Stomach (tissue), 8 donors: ENCODE measurements at regions not wholly inside any gene's neighbourhood (a gene's known extent, or its start where the extent isn't known, plus 50 kb on each side); places are given as distances from the start of the nearest gene placed in this dataset.

ENCODE experiments used
- DNase-seq, 2 donors: peaks; one replicate each; pipeline versions ENCODE4 v3.0.0 to v3.0.0-alpha.2; 2013 to 2019
- H3K27ac ChIP-seq, 5 donors: fragments of 200-600 bp in 4 of 5; sonication (generic) in 4 of 5; one replicate each; pipeline ENCODE4 v1.5.1; 2013 to 2019; ENCODE audit warnings: mild to moderate bottlenecking in 1 of 5, moderate library complexity in 1 of 5
- H3K27me3 ChIP-seq, 3 donors: fragments of 200-600 bp; sonication (generic); one replicate each; pipeline ENCODE4 v1.5.1; 2017 to 2019; ENCODE audit warnings: mixed run types in 1 of 3
- H3K36me3 ChIP-seq, 4 donors: fragments of 200-600 bp; sonication (generic); 1 replicate in 3 of 4; 2 replicates in 1 of 4; pipeline ENCODE4 v1.5.1; 2016 to 2019
- H3K4me1 ChIP-seq, 4 donors: fragments of 200-600 bp; sonication (generic); one replicate each; pipeline ENCODE4 v1.5.1; 2016 to 2019
- H3K4me3 ChIP-seq, 4 donors: fragments of 200-600 bp; sonication (generic) in 3 of 4; one replicate each; pipeline ENCODE4 v1.5.1; 2016 to 2019; ENCODE audit warnings: mild to moderate bottlenecking in 1 of 4
- H3K9me3 ChIP-seq, 4 donors: fragments of 200-600 bp; sonication (generic); one replicate each; pipeline ENCODE4 v1.5.1; 2016 to 2019
- EP300 ChIP-seq: sonication (generic); formaldehyde crosslinking; IDR thresholded peaks from one replicate; pipeline ENCODE4 v1.6.1; 2017; ENCODE audit warnings: antibody characterized with exemption
- POLR2A ChIP-seq, 4 donors: fragments of 450-650 bp; IDR thresholded peaks; one replicate each; pipeline ENCODE4 v1.6.1; 2016; ENCODE audit warnings: antibody characterized with exemption in 4 of 4, control low read depth in 2 of 4, mild to moderate bottlenecking in 1 of 4, moderate library complexity in 1 of 4
- POLR2AphosphoS5 ChIP-seq, 3 donors: sonication (generic); formaldehyde crosslinking; IDR thresholded peaks; one replicate each; pipeline ENCODE4 v1.6.1; 2016; ENCODE audit warnings: antibody characterized with exemption in 3 of 3
- WGBS, 5 donors: extraction: QIAGEN DNeasy Blood & Tissue Kit in 3 of 5; methylation state at CpG; one replicate each; pipeline versions ENCODE4 v1.1.5 to v1.1.7; 2013 to 2018; 5-methylcytosine and 5-hydroxymethylcytosine counted together
- intact Hi-C: fragments of 100-400 bp; cut with DNase I; formaldehyde crosslinking; loops from one replicate; pipeline ENCODE4 v1.15.1; 2023; ENCODE audit warnings: low total_unique reads
- TF ChIP-seq, protein P1 (sequence below), 7 experiments: fragments of 450-650 bp in 4 of 7; fragments of 200-600 bp in 3 of 7; sonication (generic) in 3 of 7; IDR thresholded peaks; one replicate each; pipeline ENCODE4 v1.5.1; 2016 to 2019; ENCODE audit warnings: antibody characterized with exemption in 7 of 7, control low read depth in 2 of 7, mild to moderate bottlenecking in 1 of 7
- donor health status: healthy with polysubstance abuse.
- donor health status: Bipolar disorder and iron deficiency.
- donor health status: healthy.

DNA sequence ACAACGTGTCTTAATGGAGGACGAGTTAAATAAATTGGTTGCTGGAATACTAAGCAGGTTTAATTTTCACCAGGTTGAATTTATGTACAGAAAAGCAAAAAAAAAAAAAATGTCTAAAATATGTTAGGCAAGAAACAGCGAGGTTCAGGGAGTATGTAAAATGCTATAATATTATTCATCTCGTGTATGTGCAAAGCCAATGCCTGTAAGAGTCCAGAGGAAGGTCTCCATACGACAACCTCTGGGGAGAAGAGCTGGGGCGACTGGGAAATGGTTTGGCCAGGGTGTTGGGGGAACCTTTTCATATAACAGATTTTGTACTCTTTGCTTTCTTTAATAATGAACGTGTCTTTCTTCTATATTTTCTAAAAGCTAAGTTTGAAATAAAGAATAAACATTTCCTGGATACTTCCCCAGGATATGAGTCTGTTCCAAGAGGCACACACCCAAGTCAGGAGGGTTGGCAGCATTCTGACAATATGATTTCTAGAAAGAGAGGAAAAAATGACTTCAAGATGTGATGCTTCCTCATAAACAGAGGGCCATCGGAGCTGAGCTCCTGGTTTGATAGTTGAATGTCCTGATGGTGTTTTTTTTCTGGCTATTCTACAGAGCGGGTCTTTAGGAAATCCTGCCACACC, 208.6 kb upstream of the MGMT start:
- TF ChIP-seq, protein P1, sequence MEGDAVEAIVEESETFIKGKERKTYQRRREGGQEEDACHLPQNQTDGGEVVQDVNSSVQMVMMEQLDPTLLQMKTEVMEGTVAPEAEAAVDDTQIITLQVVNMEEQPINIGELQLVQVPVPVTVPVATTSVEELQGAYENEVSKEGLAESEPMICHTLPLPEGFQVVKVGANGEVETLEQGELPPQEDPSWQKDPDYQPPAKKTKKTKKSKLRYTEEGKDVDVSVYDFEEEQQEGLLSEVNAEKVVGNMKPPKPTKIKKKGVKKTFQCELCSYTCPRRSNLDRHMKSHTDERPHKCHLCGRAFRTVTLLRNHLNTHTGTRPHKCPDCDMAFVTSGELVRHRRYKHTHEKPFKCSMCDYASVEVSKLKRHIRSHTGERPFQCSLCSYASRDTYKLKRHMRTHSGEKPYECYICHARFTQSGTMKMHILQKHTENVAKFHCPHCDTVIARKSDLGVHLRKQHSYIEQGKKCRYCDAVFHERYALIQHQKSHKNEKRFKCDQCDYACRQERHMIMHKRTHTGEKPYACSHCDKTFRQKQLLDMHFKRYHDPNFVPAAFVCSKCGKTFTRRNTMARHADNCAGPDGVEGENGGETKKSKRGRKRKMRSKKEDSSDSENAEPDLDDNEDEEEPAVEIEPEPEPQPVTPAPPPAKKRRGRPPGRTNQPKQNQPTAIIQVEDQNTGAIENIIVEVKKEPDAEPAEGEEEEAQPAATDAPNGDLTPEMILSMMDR (IDR thresholded peaks at IDR 0.05) = no peak
- no peak for TF ChIP-seq POLR2A (IDR thresholded peaks at IDR 0.05)
- no peak for TF ChIP-seq POLR2AphosphoS5 (IDR thresholded peaks at IDR 0.05)
- no peak for TF ChIP-seq EP300
- DNase-seq = peak in 1 of 2 donors; percentile 42
- Histone ChIP-seq H3K27me3 (no peaks in the 10 kb centered on the region), H3K9me3 (no peaks in the 10 kb centered on the region), H3K27ac (peak overlapping the region in 4 of 5 donors; percentile 12 to 69 (median 48)), H3K4me3 (no peak overlapping the region), H3K36me3 (no peaks in the 10 kb centered on the region), H3K4me1 (no peaks in the 10 kb centered on the region)
- WGBS, 5 donors = 56 to 71% (median 64%) methylated on average over 9 of the region's 9 CpGs
- intact Hi-C loops = no loop called here

GRCh38 chr10:129259128-129259815, 207.8 kb upstream of the MGMT start:
- no peaks in the 10 kb centered on the region for H3K36me3 ChIP-seq
- H3K4me3 ChIP-seq = no peak overlapping the region
- no peaks in the 10 kb centered on the region for H3K4me1 ChIP-seq
- peaks cover 0 to 6% (median 0%) of the 10 kb centered on the region in 3 donors for H3K27me3 ChIP-seq
- no peaks in the 10 kb centered on the region for H3K9me3 ChIP-seq
- DNase-seq = no peak
- TF ChIP-seq, protein P1 (IDR thresholded peaks at IDR 0.05) = no peak
- TF ChIP-seq POLR2AphosphoS5 (IDR thresholded peaks at IDR 0.05) = no peak
- no peak for TF ChIP-seq POLR2A (IDR thresholded peaks at IDR 0.05)
- no peak for TF ChIP-seq EP300
- H3K27ac ChIP-seq = peak overlapping the region in 4 of 5 donors; percentile 12 to 69 (median 48)
- 71 to 82% (median 75%) methylated on average over 9 of the region's 9 CpGs for whole genome bisulfite sequencing, 5 donors
- intact Hi-C loops = no loop called here

DNA sequence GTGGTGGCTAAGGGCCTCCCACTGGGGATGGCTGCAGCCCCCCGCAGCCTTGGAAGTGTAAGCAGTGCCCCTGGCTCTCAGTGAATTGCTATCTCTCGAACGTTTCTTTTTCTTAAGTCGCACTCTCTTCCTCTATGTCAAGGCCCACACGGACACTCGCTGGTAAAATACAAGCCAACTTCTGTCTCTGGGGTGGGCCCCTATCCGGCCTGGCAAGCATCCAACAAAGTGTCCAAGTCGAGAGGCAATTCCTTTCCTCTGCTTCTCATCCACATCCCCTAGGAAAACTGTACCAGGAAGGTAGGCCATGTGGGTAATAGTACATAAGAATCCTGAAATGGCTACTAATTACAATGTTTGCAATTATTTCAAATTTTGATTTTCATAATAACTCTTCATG, 194.9 kb upstream of the MGMT start:
- WGBS, 5 donors = 60 to 64% (median 62%) methylated on average over 8 of the region's 8 CpGs
- DNase-seq = peak in 1 of 2 donors; percentile 52
- H3K36me3 ChIP-seq = no peaks in the 10 kb centered on the region
- H3K27me3 ChIP-seq = no peaks in the 10 kb centered on the region
- H3K9me3 ChIP-seq = no peaks in the 10 kb centered on the region
- H3K27ac ChIP-seq = no peak overlapping the region
- no peak overlapping the region for H3K4me3 ChIP-seq
- no peak for TF ChIP-seq EP300
- TF ChIP-seq POLR2A (IDR thresholded peaks at IDR 0.05) = no peak
- TF ChIP-seq POLR2AphosphoS5 (IDR thresholded peaks at IDR 0.05) = no peak
- TF ChIP-seq, protein P1 (IDR thresholded peaks at IDR 0.05) = no peak
- H3K4me1 ChIP-seq = no peaks in the 10 kb centered on the region
- intact Hi-C loops = no loop called here

DNA sequence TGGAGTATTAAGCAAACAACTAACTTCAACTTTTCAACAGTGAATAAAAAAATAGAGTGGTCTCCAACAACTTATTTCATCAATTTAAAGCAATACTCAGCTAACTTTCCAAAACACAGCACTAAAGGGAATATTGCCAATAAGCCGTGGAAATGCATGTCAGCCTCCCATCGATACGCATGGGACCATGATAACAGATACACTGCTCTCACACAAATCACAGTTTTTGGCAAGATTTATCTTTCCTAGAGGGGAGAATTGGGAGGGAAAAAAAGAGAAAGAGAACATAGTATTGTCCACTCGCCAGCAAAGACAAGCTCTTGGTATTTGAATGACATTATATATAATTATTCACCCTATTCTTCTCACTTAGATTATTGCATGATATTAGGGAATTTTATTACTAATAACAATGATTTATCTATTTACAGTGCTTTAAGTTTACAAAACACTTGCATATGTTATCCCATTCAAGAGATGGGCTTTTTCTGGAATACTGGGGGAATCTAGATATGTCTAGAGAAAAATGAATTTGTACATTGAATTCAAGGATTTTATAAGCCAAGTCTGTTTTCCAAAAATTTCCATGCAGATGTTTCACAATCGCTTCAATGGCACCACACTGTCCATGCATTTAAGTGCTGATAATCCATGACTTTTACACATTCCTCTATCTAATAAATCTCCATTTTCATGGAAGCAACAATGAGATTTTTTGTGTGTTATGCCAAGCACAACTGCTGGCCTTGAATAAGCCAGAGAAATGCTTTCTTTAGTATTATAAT, 194.0 kb upstream of the MGMT start:
- Histone ChIP-seq H3K4me1 (no peaks in the 10 kb centered on the region), H3K9me3 (no peaks in the 10 kb centered on the region), H3K4me3 (no peak overlapping the region), H3K36me3 (no peaks in the 10 kb centered on the region), H3K27me3 (no peaks in the 10 kb centered on the region), H3K27ac (no peak overlapping the region)
- intact Hi-C loops = no loop called here
- DNase-seq = peak in 1 of 2 donors; percentile 58
- WGBS, 5 donors = 80 to 92% (median 89%) methylated on average over 5 of the region's 5 CpGs
- TF ChIP-seq EP300 (no peak), POLR2AphosphoS5 (IDR thresholded peaks at IDR 0.05) (no peak), POLR2A (IDR thresholded peaks at IDR 0.05) (no peak)
- TF ChIP-seq, protein P1 (IDR thresholded peaks at IDR 0.05) = no peak
